Left lung (tissue), 4 donors: ENCODE measurements at regions not wholly inside any gene's neighbourhood (a gene's known extent, or its start where the extent isn't known, plus 50 kb on each side); places are given as distances from the start of the nearest gene placed in this dataset.

Experiments used
- ATAC-seq: fragments of 200-7000 bp; cut with Tn5 transposase; one replicate; pipeline ENCODE4 v1.9.1; 2020; ENCODE audit warnings: moderate library complexity
- DNase-seq, 4 donors: peaks; one replicate each; pipeline ENCODE4 v3.0.0-alpha.2; 2013 to 2020
- H3K27ac ChIP-seq, 2 donors: fragments of 200-600 bp; sonication (generic) in 1 of 2; one replicate each; pipeline versions ENCODE4 v1.5.0 to v1.8.0; 2020 to 2021
- H3K27me3 ChIP-seq, 2 donors: fragments of 200-600 bp; sonication (generic) in 1 of 2; one replicate each; pipeline versions ENCODE4 v1.5.0 to v1.8.0; 2020 to 2021
- H3K36me3 ChIP-seq, 2 donors: fragments of 200-600 bp; sonication (generic) in 1 of 2; one replicate each; pipeline versions ENCODE4 v1.5.0 to v1.8.0; 2020 to 2021
- H3K4me1 ChIP-seq, 2 donors: fragments of 200-600 bp; one replicate each; pipeline ENCODE4 v1.8.0; 2021
- H3K4me3 ChIP-seq, 2 donors: fragments of 200-600 bp; sonication (generic) in 1 of 2; one replicate each; pipeline versions ENCODE4 v1.5.0 to v1.8.0; 2020 to 2021; ENCODE audit warnings: mild to moderate bottlenecking in 1 of 2
- H3K9me3 ChIP-seq, 2 donors: fragments of 200-600 bp; sonication (generic) in 1 of 2; one replicate each; pipeline versions ENCODE4 v1.5.0 to v1.8.0; 2020 to 2021
- CTCF ChIP-seq, 2 donors: fragments of 200-600 bp; sonication (generic) in 1 of 2; IDR thresholded peaks; one replicate each; pipeline versions ENCODE4 v1.5.0 to v1.8.0; 2021; ENCODE audit warnings: antibody characterized with exemption in 2 of 2
- intact Hi-C, 2 donors: fragments of 100-400 bp; cut with DNase I; formaldehyde crosslinking; loops; one replicate each; pipeline versions ENCODE4 v1.11.2 to v1.14.2; 2022
- donor health status: DM: no; HTN: yes; CAD: no.
- donor health status: DM: no; HTN: no; CAD: no.

DNA sequence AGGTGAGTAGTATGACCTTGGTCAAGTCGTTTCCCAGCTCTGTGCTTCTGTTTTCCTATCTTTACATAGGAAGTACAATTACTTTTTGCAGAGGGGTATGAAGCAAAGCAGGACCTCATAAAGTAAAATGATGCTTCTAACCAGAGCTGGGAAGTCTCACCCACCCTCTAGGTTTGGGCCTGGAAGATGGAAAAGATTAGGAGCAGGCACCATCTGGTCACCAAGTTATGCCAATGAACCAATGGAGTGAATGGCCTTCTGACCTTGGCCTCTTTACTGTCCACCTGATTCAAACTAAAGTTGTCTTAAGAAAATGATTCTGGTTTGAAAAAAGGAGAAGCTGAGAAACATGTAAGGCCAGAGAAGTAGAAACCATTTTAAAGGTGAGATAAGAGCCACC, 68.9 kb upstream of the CTNNBL1 start:
- no peak overlapping the region for H3K4me3 ChIP-seq
- TF ChIP-seq CTCF (IDR thresholded peaks at IDR 0.05) = no peak
- ATAC-seq (no peak), DNase-seq (no peak)
- no peak overlapping the region for H3K27ac ChIP-seq
- H3K9me3 ChIP-seq = no peaks in the 10 kb centered on the region
- intact Hi-C loops = no loop called here
- H3K27me3 ChIP-seq = peaks cover 5 to 35% of the 10 kb centered on the region in 2 donors
- no peaks in the 10 kb centered on the region for H3K36me3 ChIP-seq
- H3K4me1 ChIP-seq = no peaks in the 10 kb centered on the region

GRCh38 chr20:37622728-37623127, 71.1 kb upstream of the CTNNBL1 start:
- Histone ChIP-seq H3K4me3 (no peak overlapping the region), H3K36me3 (no peaks in the 10 kb centered on the region), H3K4me1 (no peaks in the 10 kb centered on the region), H3K9me3 (no peaks in the 10 kb centered on the region), H3K27ac (no peak overlapping the region), H3K27me3 (peaks cover 0 to 39% of the 10 kb centered on the region in 2 donors)
- intact Hi-C loops = no loop called here
- ATAC-seq (no peak), DNase-seq (no peak)
- TF ChIP-seq CTCF (IDR thresholded peaks at IDR 0.05) = no peak

DNA sequence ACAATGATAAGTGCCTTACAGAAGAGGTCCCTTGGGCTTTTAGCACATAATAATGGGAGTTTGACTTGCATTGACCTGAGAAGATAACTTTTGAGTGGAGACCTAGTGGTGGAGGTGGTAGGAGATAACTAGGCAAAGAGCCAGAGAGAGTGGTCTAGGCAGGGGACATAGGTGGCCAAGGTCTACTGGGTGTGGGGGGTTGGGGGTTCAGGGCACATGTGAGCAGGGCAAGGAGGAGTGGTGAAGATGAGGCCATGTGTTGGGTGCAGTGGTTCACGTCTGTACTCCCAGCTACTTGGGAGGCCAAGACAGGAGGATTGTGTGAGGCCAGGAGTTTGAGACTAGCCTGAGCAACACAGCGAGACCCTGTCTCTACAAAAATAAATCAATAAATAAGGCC, 74.3 kb upstream of the CTNNBL1 start:
- no peaks in the 10 kb centered on the region for H3K9me3 ChIP-seq
- H3K4me1 ChIP-seq = no peaks in the 10 kb centered on the region
- peaks cover 0 to 23% of the 10 kb centered on the region in 2 donors for H3K27me3 ChIP-seq
- no peak for TF ChIP-seq CTCF (IDR thresholded peaks at IDR 0.05)
- ATAC-seq = no peak
- intact Hi-C loops = no loop called here
- no peak for DNase-seq
- H3K4me3 ChIP-seq = no peak overlapping the region
- H3K36me3 ChIP-seq = no peaks in the 10 kb centered on the region
- H3K27ac ChIP-seq = no peak overlapping the region

DNA sequence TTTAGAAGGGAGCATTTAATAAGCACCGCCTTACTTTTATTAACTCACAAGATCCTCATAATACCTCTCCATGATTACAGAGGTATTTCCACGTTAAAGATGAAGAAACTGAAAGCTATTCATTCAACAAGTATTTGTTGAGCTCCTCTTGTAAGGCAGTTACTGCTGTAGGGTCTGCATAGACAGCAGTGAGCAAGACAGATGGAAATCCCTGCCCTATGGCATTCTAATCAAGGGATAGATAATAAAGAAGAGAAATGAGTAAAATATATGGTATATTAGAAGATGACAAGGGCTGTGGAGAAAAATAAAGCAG, 77.8 kb upstream of the CTNNBL1 start:
- DNase-seq = no peak
- Histone ChIP-seq H3K4me3 (no peak overlapping the region), H3K36me3 (no peaks in the 10 kb centered on the region), H3K4me1 (no peaks in the 10 kb centered on the region), H3K27me3 (peaks cover 0 to 16% of the 10 kb centered on the region in 2 donors), H3K27ac (no peak overlapping the region), H3K9me3 (no peaks in the 10 kb centered on the region)
- no peak for TF ChIP-seq CTCF (IDR thresholded peaks at IDR 0.05)
- no peak for ATAC-seq
- intact Hi-C loops = no loop called here

DNA sequence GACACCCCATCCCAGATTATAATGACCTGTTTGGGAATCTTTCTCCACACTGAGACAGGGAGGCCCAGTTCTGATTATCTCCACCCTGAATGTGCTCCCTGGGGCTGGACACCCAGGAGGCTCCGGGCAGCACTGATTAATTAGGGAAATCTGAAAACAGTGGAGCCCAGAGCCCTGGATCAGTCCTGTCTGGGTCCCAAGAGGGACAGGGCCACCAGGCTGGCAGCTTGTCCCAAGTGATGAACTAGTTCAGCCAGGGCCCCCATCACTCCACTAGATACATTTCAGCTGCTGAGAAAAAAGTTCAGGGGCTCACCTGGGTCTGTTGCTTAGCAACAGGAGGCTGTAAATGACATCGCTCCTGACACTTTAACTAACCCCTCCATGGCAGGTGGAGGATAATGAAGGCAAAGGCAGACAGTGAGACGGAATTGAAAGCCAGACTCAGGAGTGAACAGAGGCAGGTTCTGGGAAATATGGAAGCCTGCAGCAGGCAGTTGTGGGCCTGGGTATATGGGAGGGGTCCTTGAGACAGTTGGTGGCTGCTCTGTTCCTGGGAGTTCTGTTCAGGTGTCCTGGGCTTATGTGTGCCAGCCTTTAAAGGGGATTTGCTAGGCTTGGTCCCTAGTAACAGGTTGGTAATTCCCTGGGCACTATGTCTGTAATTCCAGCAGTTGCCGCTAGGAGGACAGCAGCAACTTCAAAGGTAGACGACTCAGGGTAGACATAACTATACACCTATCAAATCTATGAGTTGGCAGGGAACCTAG, 78.3 kb upstream of the CTNNBL1 start:
- Histone ChIP-seq H3K9me3 (no peaks in the 10 kb centered on the region), H3K36me3 (no peaks in the 10 kb centered on the region), H3K4me3 (no peak overlapping the region), H3K27ac (no peak overlapping the region), H3K27me3 (peaks cover 0 to 16% of the 10 kb centered on the region in 2 donors), H3K4me1 (no peaks in the 10 kb centered on the region)
- DNase-seq = no peak
- intact Hi-C loops = no loop called here
- peak in 1 of 2 donors; percentile 77 for TF ChIP-seq CTCF (IDR thresholded peaks at IDR 0.05)
- ATAC-seq = no peak
